COR-L47 (cell line): ENCODE measurements at regions not wholly inside any gene's neighbourhood (a gene's known extent, or its start where the extent isn't known, plus 50 kb on each side); places are given as distances from the start of the nearest gene placed in this dataset.
"Not testable (repeated sequence)": the region's sequence is repeated elsewhere in the genome, so short reads cannot be mapped to it uniquely, and the experiment has no call there.

ENCODE experiments used
- DNase-seq: peaks from one replicate; lab custom pipeline; 2025; lab: John Stamatoyannopoulos, UW

GRCh38 chr14:106489112-106489881, 962.9 kb downstream of the TMEM121 start:
- DNase-seq: no peak

GRCh38 chr14:106490442-106490841, 964.1 kb downstream of the TMEM121 start:
- DNase-seq: no peak

GRCh38 chr14:106491851-106492250, 965.5 kb downstream of the TMEM121 start:
- DNase-seq: peak; percentile 9

GRCh38 chr14:106493962-106494823, 967.8 kb downstream of the TMEM121 start:
- no peak for DNase-seq

- DNase-seq: no peak
These were observed 974.2 kb downstream of the TMEM121 start for GRCh38 chr14:106500571-106500970.

- no peak for DNase-seq
These were observed 975.5 kb downstream of the TMEM121 start for GRCh38 chr14:106501898-106502297.

- no peak for DNase-seq
These were observed 979.0 kb downstream of the TMEM121 start for GRCh38 chr14:106505366-106505765.

- no peak for DNase-seq
These were observed 980.5 kb downstream of the TMEM121 start for GRCh38 chr14:106506881-106507305.

- DNase-seq: no peak
These were observed 981.0 kb downstream of the TMEM121 start for GRCh38 chr14:106507354-106507753.

- DNase-seq: no peak
These were observed 981.8 kb downstream of the TMEM121 start for GRCh38 chr14:106508216-106508615.

GRCh38 chr14:106509176-106509575, 982.8 kb downstream of the TMEM121 start:
- DNase-seq: no peak

- no peak for DNase-seq
These were observed 983.4 kb downstream of the TMEM121 start for GRCh38 chr14:106509807-106510206.

GRCh38 chr14:106511006-106511799, 984.8 kb downstream of the TMEM121 start:
- no peak for DNase-seq

- no peak for DNase-seq
These were observed 985.4 kb downstream of the TMEM121 start for GRCh38 chr14:106511800-106512198.

- DNase-seq: no peak
These were observed 986.9 kb downstream of the TMEM121 start for GRCh38 chr14:106513302-106513701.

- DNase-seq: peak; percentile 7
These were observed 991.9 kb downstream of the TMEM121 start for GRCh38 chr14:106518054-106518943.

GRCh38 chr14:106522118-106522517, 995.7 kb downstream of the TMEM121 start:
- not testable (repeated sequence) for DNase-seq

- no peak for DNase-seq
These were observed 996.6 kb downstream of the TMEM121 start for GRCh38 chr14:106522990-106523389.

- no peak for DNase-seq
These were observed 1002.3 kb downstream of the TMEM121 start for GRCh38 chr14:106528717-106529116.

- DNase-seq: no peak
These were observed 1003.6 kb downstream of the TMEM121 start for GRCh38 chr14:106530031-106530422.

GRCh38 chr14:106530423-106531107, 1004.2 kb downstream of the TMEM121 start:
- no peak for DNase-seq
